Thymus (tissue), 11 donors: ENCODE measurements at regions not wholly inside any gene's neighbourhood (a gene's known extent, or its start where the extent isn't known, plus 50 kb on each side); places are given as distances from the start of the nearest gene placed in this dataset.

Experiments used
- DNase-seq, 9 donors: peaks; one replicate each; pipeline ENCODE4 v3.0.0-alpha.2; 2013; ENCODE audit warnings: low spot score in 9 of 9, low read depth in 6 of 9, missing footprints in 1 of 9
- H3K27ac ChIP-seq, 2 donors: one replicate each; pipeline ENCODE4 v1.5.1; 2013; ENCODE audit warnings: control low read depth in 1 of 2, low read depth in 1 of 2, low read length in 1 of 2, mild to moderate bottlenecking in 1 of 2, moderate library complexity in 1 of 2
- H3K27me3 ChIP-seq, 2 donors: one replicate each; pipeline ENCODE4 v1.5.1; 2013; ENCODE audit warnings: low read length in 1 of 2; ENCODE audit not compliant: control insufficient read depth in 2 of 2, insufficient read depth in 1 of 2
- H3K36me3 ChIP-seq, 2 donors: one replicate each; pipeline ENCODE4 v1.5.1; 2013; ENCODE audit warnings: low read length in 1 of 2, mild to moderate bottlenecking in 1 of 2, moderate library complexity in 1 of 2; ENCODE audit not compliant: control insufficient read depth in 2 of 2, insufficient read depth in 2 of 2
- H3K4me1 ChIP-seq, 2 donors: one replicate each; pipeline ENCODE4 v1.5.1; 2013; ENCODE audit warnings: low read length in 2 of 2; ENCODE audit not compliant: control insufficient read depth in 2 of 2, insufficient read depth in 2 of 2
- H3K4me3 ChIP-seq, 2 donors: one replicate each; pipeline ENCODE4 v1.5.1; 2013; ENCODE audit warnings: low read length in 2 of 2, control low read depth in 1 of 2, mild to moderate bottlenecking in 1 of 2
- H3K9me3 ChIP-seq, 2 donors: one replicate each; pipeline ENCODE4 v1.5.1; 2013; ENCODE audit warnings: low read length in 1 of 2, mild to moderate bottlenecking in 1 of 2; ENCODE audit not compliant: control insufficient read depth in 2 of 2, insufficient read depth in 1 of 2
- WGBS: extraction: QIAGEN DNeasy Blood & Tissue Kit; methylation state at CpG from one replicate; pipeline ENCODE4 v1.1.7; 2013; 5-methylcytosine and 5-hydroxymethylcytosine counted together
- donor health status: healthy.

DNA sequence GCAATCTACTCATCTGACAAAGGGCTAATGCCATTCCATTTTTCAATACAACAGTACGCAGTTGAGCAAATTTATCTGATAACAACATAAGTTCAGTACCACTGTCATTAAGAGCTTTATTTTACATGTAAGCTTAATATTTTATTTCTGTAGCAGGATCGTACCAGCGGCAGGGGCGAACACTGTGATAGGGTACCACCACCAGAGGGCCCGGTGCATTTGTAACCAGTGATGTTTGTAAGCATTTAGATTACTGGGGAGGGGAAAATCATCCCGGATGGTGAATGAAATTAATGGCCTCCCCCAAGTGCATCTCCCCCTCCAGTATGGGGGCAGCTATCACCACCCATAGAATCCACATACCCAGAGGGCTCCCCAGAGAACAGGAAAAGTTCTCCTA is 179.0 kb downstream of the ADGRA3 start:
- no peaks in the 10 kb centered on the region for H3K36me3 ChIP-seq
- no peaks in the 10 kb centered on the region for H3K9me3 ChIP-seq
- H3K27me3 ChIP-seq: no peaks in the 10 kb centered on the region
- 96% methylated on average over 6 of the region's 6 CpGs for WGBS
- H3K4me1 ChIP-seq: no peaks in the 10 kb centered on the region
- no peak for DNase-seq
- no peak overlapping the region for H3K27ac ChIP-seq
- no peak overlapping the region for H3K4me3 ChIP-seq

DNA sequence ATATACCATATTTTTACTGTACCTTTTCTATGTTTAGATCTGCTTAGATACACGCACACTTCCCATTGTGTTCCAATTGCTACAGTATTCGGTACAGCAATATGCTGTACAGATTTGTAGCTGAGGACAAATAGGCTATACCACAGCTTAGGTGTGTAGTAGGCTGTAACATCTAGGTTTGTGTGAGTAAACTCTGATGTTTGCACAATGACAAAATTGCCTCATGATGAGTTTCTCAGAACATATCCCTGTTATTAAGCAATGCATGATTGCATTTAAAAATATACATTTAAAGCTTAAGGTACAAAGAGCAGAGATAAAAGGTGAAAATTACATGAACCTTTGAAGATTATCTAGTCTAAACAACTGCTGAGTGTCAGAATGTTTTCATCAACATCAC is 181.7 kb downstream of the ADGRA3 start:
- Histone ChIP-seq H3K27ac (no peak overlapping the region), H3K36me3 (no peaks in the 10 kb centered on the region), H3K27me3 (no peaks in the 10 kb centered on the region), H3K9me3 (no peaks in the 10 kb centered on the region), H3K4me3 (no peak overlapping the region), H3K4me1 (no peaks in the 10 kb centered on the region)
- 97% methylated on average over 2 of the region's 2 CpGs for WGBS
- no peak for DNase-seq

DNA sequence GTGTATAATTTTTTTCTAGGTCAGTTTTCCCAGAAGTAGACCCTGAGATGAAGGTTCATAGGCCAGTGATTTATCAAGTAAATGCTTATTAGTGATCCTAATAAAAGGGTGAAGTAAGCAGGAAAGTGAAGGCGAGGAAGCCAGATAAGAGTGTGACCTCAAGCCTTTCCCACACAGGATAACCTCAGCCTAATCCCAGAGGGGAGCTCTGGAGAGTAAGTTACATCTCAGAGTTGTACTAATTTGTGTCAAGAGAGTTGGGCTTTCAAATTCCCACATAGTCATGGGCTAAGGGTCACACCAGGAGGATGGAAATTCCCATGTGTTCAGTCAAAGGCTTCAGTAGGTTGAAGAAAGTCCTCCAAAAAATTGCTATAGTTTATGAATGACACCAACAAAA is 191.4 kb downstream of the ADGRA3 start:
- DNase-seq: no peak
- H3K27ac ChIP-seq: no peak overlapping the region
- no peaks in the 10 kb centered on the region for H3K27me3 ChIP-seq
- H3K9me3 ChIP-seq: no peaks in the 10 kb centered on the region
- H3K4me3 ChIP-seq: no peak overlapping the region
- WGBS: 86% methylated on average over 1 of the region's 1 CpG
- H3K4me1 ChIP-seq: no peaks in the 10 kb centered on the region
- H3K36me3 ChIP-seq: no peaks in the 10 kb centered on the region

DNA sequence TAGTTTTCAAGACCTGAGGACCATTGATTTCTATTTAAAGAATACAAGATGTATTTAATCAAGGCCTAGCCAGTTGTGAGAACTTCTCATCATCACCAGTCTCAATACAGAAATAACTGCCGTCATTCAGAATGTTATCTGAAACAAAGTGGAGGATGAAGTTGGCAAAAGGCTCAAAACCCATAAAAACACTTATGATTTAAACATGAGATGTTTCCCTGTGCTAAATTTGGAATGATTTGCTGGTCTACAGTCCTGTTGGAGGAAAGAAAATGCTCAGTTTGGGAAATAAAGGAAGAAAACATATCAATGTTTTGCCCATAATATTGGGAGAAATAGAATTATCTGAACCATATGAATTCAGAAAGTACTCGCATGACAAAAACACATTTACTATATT is 192.2 kb downstream of the ADGRA3 start:
- Histone ChIP-seq H3K9me3 (no peaks in the 10 kb centered on the region), H3K4me3 (no peak overlapping the region), H3K36me3 (no peaks in the 10 kb centered on the region), H3K27ac (no peak overlapping the region), H3K27me3 (no peaks in the 10 kb centered on the region), H3K4me1 (no peaks in the 10 kb centered on the region)
- DNase-seq: no peak
- 97% methylated on average over 2 of the region's 2 CpGs for whole genome bisulfite sequencing

DNA sequence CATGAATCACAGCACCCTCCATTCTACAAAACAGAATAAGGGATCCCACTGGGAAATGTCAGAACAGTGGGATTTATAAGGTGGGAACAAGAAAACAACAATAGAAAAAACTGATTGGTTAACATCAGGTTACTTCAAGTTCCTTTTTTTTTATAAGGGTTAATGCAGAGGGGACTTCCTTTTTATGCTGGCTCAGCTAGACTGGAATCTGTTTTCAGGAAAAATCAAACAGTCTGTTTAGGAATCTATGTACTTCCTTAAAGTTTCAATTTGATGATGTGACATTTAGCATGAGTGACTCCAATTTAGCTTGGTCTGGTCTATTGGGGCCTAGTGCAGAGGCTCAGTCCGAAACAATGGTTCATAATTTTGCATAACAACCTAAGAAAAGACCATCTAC is 192.9 kb downstream of the ADGRA3 start:
- no peak for DNase-seq
- 45% methylated on average over 1 of the region's 1 CpG for WGBS
- no peaks in the 10 kb centered on the region for H3K4me1 ChIP-seq
- no peaks in the 10 kb centered on the region for H3K9me3 ChIP-seq
- no peaks in the 10 kb centered on the region for H3K36me3 ChIP-seq
- H3K4me3 ChIP-seq: no peak overlapping the region
- H3K27ac ChIP-seq: no peak overlapping the region
- no peaks in the 10 kb centered on the region for H3K27me3 ChIP-seq

DNA sequence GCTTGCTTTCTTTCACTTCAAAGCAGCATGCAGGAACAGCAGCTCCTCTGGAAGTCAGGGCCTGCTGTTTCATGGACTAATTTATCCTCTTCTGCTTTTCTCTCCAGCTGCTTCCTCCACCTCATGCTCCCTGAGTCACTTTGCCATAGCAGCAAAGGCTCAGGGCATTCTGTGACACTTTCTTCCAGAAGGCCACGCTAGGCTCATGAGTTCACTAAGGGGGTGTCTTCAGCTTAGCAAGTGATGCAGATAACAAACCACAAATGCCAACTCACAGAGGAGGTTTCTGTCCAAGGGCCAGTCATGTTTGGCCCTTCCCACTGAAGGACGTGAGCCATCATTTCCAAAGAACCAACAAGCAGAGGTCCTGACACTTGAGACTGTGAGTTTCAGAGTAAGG is 200.2 kb downstream of the ADGRA3 start:
- no peak overlapping the region for H3K4me3 ChIP-seq
- H3K4me1 ChIP-seq: no peaks in the 10 kb centered on the region
- no peak overlapping the region for H3K27ac ChIP-seq
- no peak for DNase-seq
- H3K9me3 ChIP-seq: no peaks in the 10 kb centered on the region
- 50% methylated on average over 2 of the region's 2 CpGs for WGBS
- no peaks in the 10 kb centered on the region for H3K27me3 ChIP-seq
- H3K36me3 ChIP-seq: no peaks in the 10 kb centered on the region

DNA sequence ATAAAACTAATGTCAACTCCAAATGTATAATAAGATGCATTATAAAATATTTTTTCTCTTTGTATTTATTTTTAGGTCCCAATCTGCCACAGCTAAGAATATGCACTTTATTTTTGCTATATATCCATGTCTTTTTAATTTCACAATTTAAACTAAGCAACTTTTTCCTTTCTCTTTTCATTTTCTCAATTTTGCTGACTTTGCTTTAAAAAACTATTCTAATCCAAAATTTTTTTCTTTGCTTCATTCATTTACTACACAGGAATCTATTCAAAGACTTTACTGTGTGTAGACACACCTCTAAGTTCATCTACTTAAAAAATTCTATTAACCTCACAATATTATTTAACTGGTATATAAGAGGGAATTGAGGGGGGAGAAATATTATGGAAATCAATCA is 201.9 kb downstream of the ADGRA3 start:
- no peaks in the 10 kb centered on the region for H3K27me3 ChIP-seq
- H3K36me3 ChIP-seq: no peaks in the 10 kb centered on the region
- H3K9me3 ChIP-seq: no peaks in the 10 kb centered on the region
- H3K4me1 ChIP-seq: no peaks in the 10 kb centered on the region
- H3K4me3 ChIP-seq: no peak overlapping the region
- no peak for DNase-seq
- H3K27ac ChIP-seq: no peak overlapping the region

DNA sequence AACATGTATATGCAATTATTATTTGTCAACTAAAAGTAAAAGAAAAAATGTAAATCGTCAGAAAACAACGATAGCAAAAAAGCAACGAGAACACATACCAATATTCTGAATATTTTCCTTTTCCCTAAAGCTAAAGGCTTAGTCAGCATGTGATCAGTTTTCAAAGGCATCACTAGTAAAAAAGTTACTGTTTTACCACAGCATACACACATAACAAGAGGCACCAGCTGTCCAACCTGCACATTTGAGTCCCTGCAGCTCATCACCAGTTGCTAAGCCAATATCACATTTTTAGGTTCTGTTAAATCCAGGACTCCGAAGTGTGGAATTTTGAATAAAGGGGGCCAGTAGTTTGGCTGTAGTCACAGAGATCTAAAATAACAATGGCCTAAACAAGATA is 203.8 kb downstream of the ADGRA3 start:
- H3K36me3 ChIP-seq: no peaks in the 10 kb centered on the region

DNA sequence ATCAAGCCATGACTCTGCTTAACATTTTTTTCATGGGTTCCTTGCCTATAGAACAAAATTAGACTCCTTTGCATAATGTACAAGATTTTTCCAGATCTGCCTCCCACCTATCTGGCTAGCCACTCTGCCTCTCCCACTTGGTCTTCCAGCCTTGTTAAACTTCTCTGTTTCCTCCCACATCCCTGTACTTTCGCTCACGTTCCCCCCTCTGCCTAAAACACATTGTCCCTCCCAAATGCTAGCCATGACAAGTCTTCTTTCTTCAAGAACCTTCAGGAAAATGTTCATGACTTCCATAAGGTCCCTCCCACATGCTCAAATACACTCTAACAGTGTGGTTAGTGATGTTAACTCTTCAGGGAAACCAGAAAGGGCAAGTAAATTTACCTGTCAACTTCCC is 214.6 kb downstream of the ADGRA3 start:
- Histone ChIP-seq H3K36me3 (no peaks in the 10 kb centered on the region), H3K4me1 (no peaks in the 10 kb centered on the region), H3K27me3 (no peaks in the 10 kb centered on the region), H3K4me3 (no peak overlapping the region), H3K27ac (no peak overlapping the region), H3K9me3 (peaks cover 0 to 8% of the 10 kb centered on the region in 2 donors)
- no peak for DNase-seq
- 91% methylated on average over 2 of the region's 2 CpGs for WGBS

More for the DNA sequence above, 203.8 kb downstream of the ADGRA3 start:
- 96% methylated on average over 4 of the region's 4 CpGs for WGBS
- no peak for DNase-seq
- no peak overlapping the region for H3K4me3 ChIP-seq
- no peaks in the 10 kb centered on the region for H3K27me3 ChIP-seq
- no peak overlapping the region for H3K27ac ChIP-seq
- H3K9me3 ChIP-seq: no peaks in the 10 kb centered on the region
- H3K4me1 ChIP-seq: no peaks in the 10 kb centered on the region

DNA sequence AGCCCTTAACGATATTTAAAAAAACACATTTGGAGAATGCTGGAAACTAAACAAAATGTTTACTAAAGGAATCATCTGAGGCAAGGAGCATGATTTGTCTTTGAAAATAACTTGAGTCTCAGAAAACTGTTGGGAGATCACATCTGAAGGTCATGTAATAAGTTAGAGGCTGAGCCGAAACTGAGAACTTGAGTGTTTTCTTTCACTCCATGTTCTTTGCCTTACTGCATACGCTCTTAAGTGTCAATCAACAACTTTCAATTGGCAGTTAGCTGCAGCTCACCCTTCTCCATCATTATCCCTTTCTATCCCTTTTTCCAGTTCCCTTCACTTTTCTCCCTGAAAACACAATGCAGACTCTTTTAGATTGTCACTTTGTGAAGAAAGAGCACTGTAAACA is 216.2 kb downstream of the ADGRA3 start:
- no peaks in the 10 kb centered on the region for H3K36me3 ChIP-seq
- no peak overlapping the region for H3K4me3 ChIP-seq
- no peaks in the 10 kb centered on the region for H3K27me3 ChIP-seq
- DNase-seq: no peak
- WGBS: 92% methylated on average over 3 of the region's 3 CpGs
- H3K4me1 ChIP-seq: no peaks in the 10 kb centered on the region
- H3K9me3 ChIP-seq: peaks cover 0 to 8% of the 10 kb centered on the region in 2 donors
- H3K27ac ChIP-seq: no peak overlapping the region
